ENCODE measurements at regions not wholly inside any gene's neighbourhood (a gene's known extent, or its start where the extent isn't known, plus 50 kb on each side); places are given as distances from the start of the nearest gene placed in this dataset.
A peak's percentile ranks its signal among the peaks of the same experiment; 100 is the strongest.

DNA sequence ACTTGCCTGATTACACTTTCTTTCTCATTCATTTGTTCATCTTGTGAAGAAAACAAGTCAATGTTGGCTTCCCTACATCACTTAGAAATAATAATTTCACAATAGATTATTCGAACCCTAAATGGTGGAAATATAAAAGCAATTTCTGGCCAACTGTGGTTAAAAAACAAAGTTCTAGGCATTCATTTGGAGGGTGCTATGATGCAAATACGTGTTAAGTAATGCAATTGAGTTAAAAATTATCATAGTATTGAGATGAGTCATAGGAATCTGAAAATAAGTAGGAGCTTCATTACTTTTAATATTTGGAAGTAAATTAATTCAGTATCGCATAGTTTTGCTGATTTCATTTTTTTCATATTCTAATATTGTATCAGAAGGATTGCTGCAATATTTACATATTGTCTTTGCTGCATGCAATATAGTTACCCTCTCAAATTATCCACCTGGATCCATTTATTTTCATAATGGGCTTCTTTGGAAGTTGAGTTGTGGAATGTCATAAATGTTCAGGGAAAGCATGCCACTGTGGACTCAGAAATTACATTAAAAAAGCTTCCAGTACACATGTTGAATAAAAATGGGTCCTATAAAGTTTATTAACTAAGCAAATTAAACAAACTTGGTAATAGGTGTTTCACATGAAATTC, 647.7 kb upstream of the WWC1 start:
- Histone ChIP-seq H3K9me3 (ENCODE audit: low read length) (no peaks in the 10 kb centered on the region), H3K27ac (ENCODE audit: low read length) (no peak overlapping the region), H3K27me3 (ENCODE audit: insufficient read depth, low read depth, low read length) (no peaks in the 10 kb centered on the region), H3K4me2 (ENCODE audit: low read length) (no peak overlapping the region), H2AFZ (ENCODE audit: low read depth, low read length) (no peak overlapping the region), H3K79me2 (replicated peaks; ENCODE audit: insufficient read depth, low read length) (no peaks in the 10 kb centered on the region), H3K9ac (ENCODE audit: low read length) (no peak overlapping the region), H3F3A (ENCODE audit: insufficient read depth, low read length, poor library complexity, severe bottlenecking) (no peaks in the 10 kb centered on the region), H3K36me3 (ENCODE audit: insufficient read depth, low read length) (no peaks in the 10 kb centered on the region), H3K9me2 (ENCODE audit: insufficient read depth, low read length) (no peaks in the 10 kb centered on the region), H3K4me3 (ENCODE audit: low read length) (no peak overlapping the region), H4K20me1 (ENCODE audit: insufficient read depth) (no peaks in the 10 kb centered on the region)
- TF ChIP-seq SMC3 (conservative IDR thresholded peaks at IDR 0.05; ENCODE audit: poor library complexity), result no peak
- TF ChIP-seq, protein P1, sequence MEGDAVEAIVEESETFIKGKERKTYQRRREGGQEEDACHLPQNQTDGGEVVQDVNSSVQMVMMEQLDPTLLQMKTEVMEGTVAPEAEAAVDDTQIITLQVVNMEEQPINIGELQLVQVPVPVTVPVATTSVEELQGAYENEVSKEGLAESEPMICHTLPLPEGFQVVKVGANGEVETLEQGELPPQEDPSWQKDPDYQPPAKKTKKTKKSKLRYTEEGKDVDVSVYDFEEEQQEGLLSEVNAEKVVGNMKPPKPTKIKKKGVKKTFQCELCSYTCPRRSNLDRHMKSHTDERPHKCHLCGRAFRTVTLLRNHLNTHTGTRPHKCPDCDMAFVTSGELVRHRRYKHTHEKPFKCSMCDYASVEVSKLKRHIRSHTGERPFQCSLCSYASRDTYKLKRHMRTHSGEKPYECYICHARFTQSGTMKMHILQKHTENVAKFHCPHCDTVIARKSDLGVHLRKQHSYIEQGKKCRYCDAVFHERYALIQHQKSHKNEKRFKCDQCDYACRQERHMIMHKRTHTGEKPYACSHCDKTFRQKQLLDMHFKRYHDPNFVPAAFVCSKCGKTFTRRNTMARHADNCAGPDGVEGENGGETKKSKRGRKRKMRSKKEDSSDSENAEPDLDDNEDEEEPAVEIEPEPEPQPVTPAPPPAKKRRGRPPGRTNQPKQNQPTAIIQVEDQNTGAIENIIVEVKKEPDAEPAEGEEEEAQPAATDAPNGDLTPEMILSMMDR (IDR thresholded peaks at IDR 0.05; ENCODE audit: poor library complexity, severe bottlenecking), result no peak
- no peak for TF ChIP-seq POLR2AphosphoS5 (IDR thresholded peaks at IDR 0.05)
- no peak for TF ChIP-seq EP300 (conservative IDR thresholded peaks at IDR 0.05; ENCODE audit: poor library complexity, severe bottlenecking)
- TF ChIP-seq MXI1 (conservative IDR thresholded peaks at IDR 0.05; ENCODE audit: poor library complexity, severe bottlenecking), result no peak
- no peak for TF ChIP-seq RAD21 (conservative IDR thresholded peaks at IDR 0.05)
- no peak for TF ChIP-seq TAF1 (IDR thresholded peaks at IDR 0.05; ENCODE audit: low read depth)
- TF ChIP-seq, protein P2, sequence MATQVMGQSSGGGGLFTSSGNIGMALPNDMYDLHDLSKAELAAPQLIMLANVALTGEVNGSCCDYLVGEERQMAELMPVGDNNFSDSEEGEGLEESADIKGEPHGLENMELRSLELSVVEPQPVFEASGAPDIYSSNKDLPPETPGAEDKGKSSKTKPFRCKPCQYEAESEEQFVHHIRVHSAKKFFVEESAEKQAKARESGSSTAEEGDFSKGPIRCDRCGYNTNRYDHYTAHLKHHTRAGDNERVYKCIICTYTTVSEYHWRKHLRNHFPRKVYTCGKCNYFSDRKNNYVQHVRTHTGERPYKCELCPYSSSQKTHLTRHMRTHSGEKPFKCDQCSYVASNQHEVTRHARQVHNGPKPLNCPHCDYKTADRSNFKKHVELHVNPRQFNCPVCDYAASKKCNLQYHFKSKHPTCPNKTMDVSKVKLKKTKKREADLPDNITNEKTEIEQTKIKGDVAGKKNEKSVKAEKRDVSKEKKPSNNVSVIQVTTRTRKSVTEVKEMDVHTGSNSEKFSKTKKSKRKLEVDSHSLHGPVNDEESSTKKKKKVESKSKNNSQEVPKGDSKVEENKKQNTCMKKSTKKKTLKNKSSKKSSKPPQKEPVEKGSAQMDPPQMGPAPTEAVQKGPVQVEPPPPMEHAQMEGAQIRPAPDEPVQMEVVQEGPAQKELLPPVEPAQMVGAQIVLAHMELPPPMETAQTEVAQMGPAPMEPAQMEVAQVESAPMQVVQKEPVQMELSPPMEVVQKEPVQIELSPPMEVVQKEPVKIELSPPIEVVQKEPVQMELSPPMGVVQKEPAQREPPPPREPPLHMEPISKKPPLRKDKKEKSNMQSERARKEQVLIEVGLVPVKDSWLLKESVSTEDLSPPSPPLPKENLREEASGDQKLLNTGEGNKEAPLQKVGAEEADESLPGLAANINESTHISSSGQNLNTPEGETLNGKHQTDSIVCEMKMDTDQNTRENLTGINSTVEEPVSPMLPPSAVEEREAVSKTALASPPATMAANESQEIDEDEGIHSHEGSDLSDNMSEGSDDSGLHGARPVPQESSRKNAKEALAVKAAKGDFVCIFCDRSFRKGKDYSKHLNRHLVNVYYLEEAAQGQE (IDR thresholded peaks at IDR 0.05; ENCODE audit: borderline replicate concordance), result no peak
- TF ChIP-seq EZH2 (IDR thresholded peaks at IDR 0.05; ENCODE audit: borderline replicate concordance, insufficient read depth, low read length, poor library complexity, severe bottlenecking), result no peak

DNA sequence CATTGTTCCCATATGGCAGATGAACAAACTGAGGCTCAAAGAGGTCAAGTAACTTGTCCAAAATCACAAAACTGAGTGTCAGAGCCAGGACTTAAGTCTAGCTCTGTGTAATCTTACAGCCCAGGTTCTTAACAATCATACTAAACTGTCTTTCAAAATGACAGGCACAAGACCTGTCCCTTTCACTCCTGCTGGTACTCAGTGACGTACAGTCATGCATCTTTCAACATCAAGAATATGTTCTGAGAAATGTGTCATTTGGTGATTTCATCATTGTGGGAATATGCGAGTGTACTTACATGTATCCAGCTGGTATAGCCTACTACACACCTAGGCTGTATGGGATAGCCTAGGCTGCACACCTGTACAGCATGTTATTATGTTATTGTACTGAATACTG, 646.8 kb upstream of the WWC1 start:
- Histone ChIP-seq H3K27ac (ENCODE audit: low read length) (no peak overlapping the region), H3K27me3 (ENCODE audit: insufficient read depth, low read depth, low read length) (no peaks in the 10 kb centered on the region), H3K9ac (ENCODE audit: low read length) (no peak overlapping the region), H3K36me3 (ENCODE audit: insufficient read depth, low read length) (no peaks in the 10 kb centered on the region), H3K9me3 (ENCODE audit: low read length) (no peaks in the 10 kb centered on the region), H3K4me3 (ENCODE audit: low read length) (no peak overlapping the region), H4K20me1 (ENCODE audit: insufficient read depth) (no peaks in the 10 kb centered on the region), H2AFZ (ENCODE audit: low read depth, low read length) (no peak overlapping the region), H3K79me2 (replicated peaks; ENCODE audit: insufficient read depth, low read length) (no peaks in the 10 kb centered on the region), H3K4me2 (ENCODE audit: low read length) (no peak overlapping the region), H3K9me2 (ENCODE audit: insufficient read depth, low read length) (no peaks in the 10 kb centered on the region), H3F3A (ENCODE audit: insufficient read depth, low read length, poor library complexity, severe bottlenecking) (no peaks in the 10 kb centered on the region)
- TF ChIP-seq EZH2 (IDR thresholded peaks at IDR 0.05; ENCODE audit: borderline replicate concordance, insufficient read depth, low read length, poor library complexity, severe bottlenecking) (no peak), POLR2AphosphoS5 (IDR thresholded peaks at IDR 0.05) (no peak), EP300 (conservative IDR thresholded peaks at IDR 0.05; ENCODE audit: poor library complexity, severe bottlenecking) (peak; percentile 32), SMC3 (conservative IDR thresholded peaks at IDR 0.05; ENCODE audit: poor library complexity) (no peak), RAD21 (conservative IDR thresholded peaks at IDR 0.05) (no peak), TAF1 (IDR thresholded peaks at IDR 0.05; ENCODE audit: low read depth) (no peak)
- TF ChIP-seq, protein P1 (IDR thresholded peaks at IDR 0.05; ENCODE audit: poor library complexity, severe bottlenecking), result no peak
- TF ChIP-seq, protein P2 (IDR thresholded peaks at IDR 0.05; ENCODE audit: borderline replicate concordance), result no peak
